GM10266 (cell line): ENCODE measurements at regions not wholly inside any gene's neighbourhood (a gene's known extent, or its start where the extent isn't known, plus 50 kb on each side); places are given as distances from the start of the nearest gene placed in this dataset.

Experiments
- DNase-seq: peaks from one replicate; pipeline ENCODE4 v3.0.0; 2012; ENCODE audit errors: extremely low spot score
- TF ChIP-seq, protein P1 (sequence below): IDR thresholded peaks from 2 replicates; pipeline ENCODE4 v1.5.1; 2012; ENCODE audit warnings: mild to moderate bottlenecking, low read depth; ENCODE audit not compliant: control insufficient read depth, insufficient read depth; ENCODE audit errors: missing control alignments

DNA sequence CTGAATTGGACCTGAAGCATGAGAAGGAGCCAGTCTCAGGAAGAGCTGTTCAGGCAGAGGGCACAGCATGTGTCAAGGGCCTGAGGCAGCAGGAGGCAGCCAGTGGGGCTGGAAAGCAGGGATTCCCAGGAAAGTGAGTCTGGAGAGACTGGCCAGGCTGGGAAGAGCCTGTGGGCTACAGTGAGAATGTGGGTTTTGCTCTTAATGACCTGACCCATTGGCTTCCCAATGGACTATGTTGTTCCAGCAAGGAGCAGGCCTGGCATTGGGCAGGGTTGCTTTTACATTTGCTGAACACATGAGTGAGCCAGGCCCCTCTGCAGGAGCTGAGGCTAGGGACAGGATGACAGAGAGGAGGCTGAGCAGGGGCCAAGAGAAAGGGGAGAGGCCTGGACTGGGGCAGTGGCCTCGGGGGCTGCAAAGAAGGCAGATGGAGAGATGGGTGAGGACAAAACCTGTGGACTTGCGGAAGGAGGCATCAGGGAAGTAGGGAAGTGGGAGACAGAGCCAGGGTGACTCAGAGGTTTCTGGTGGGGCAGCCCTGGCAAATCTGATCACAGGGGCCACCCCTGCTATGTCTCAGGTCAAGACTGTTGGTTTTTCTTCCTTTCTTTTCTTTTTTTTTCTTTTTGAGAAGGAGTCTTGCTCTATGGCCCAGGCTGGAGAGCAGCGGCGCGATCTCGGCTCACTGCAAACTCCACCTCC is 65.9 kb upstream of the NEK6 start:
- TF ChIP-seq, protein P1, sequence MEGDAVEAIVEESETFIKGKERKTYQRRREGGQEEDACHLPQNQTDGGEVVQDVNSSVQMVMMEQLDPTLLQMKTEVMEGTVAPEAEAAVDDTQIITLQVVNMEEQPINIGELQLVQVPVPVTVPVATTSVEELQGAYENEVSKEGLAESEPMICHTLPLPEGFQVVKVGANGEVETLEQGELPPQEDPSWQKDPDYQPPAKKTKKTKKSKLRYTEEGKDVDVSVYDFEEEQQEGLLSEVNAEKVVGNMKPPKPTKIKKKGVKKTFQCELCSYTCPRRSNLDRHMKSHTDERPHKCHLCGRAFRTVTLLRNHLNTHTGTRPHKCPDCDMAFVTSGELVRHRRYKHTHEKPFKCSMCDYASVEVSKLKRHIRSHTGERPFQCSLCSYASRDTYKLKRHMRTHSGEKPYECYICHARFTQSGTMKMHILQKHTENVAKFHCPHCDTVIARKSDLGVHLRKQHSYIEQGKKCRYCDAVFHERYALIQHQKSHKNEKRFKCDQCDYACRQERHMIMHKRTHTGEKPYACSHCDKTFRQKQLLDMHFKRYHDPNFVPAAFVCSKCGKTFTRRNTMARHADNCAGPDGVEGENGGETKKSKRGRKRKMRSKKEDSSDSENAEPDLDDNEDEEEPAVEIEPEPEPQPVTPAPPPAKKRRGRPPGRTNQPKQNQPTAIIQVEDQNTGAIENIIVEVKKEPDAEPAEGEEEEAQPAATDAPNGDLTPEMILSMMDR, result no peak
- DNase-seq, result no peak

DNA sequence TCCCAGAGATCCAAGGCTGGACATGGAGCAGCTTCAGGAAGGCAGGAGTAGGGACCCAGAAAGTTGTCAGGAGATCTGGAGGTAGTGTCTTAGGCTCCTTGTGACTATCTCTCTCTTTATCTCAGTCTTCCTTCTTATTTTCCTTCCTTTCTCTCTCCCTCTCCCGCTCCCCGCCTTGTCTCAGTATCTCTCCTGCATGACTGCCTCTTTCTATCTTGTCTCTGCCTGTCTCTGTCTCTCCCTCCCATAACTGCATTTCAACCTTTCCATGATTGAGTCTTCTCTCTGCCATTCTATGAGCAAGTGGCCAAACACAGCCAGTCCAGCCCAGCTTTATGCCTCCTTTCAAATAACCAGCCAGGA is 61.0 kb upstream of the NEK6 start:
- TF ChIP-seq, protein P1, result no peak
- DNase-seq, result no peak

DNA sequence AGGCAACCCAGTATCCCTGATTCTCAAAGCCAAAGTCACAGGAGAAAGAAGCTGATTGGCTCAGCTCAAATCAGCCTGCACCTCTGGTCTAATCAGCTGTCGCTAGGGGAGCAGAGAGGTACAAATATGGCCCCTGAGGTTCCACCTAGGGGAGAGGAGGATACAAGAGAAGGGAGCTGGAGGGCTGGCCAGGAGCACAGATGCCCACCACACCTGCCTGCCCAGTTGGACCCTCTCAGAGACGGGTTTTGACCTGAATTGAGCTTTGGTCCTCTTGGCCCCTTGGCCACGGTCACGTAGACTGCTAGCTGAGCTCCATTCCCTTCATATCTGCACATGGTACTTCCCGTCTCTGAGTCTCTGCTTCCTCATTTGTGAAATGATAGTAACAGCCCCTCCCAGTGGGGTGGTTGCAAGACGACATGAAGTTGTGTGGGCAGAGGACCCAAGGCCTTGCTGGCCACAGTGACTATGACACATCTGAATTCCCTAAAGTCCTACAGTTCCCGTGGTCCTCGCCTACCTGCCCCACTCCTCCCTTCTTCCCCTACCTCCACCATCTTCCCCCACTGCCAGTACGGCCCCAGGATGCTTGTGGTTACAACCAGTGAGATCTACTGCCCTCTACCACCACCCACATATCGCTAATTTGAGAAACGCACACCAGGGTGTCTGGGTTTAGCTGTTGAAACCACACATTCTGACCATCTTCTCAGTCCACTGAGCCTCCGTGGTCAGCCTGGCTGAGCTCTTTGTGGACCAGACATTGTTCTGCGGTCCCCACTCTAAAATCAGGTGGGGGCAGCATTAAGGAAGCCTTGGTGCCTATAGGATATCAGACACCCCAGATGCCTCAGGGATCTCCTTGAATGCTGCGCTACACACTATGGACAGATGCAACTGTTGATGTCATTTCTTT is 60.3 kb upstream of the NEK6 start:
- peak; percentile 71 for DNase-seq
- TF ChIP-seq, protein P1, result peak; percentile 23

DNA sequence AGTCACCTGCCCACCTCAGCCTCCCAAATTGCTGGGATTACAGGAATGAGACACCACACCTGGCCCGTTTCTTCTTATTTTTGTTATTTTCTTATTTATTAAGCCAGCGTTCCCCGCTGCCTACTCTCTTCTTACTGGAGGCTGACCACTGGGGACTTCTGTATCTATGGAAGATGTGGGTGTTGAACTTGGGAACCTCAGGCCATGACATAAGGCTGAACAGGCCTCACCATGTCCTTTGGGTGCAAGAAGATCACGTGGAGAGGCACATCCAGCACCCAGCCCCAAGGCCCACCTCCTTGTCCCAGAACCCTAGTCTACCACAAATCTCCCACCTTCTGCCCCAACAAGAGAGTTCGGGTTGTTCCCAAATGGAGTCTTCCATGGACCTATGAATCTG is 59.4 kb upstream of the NEK6 start:
- no peak for DNase-seq
- TF ChIP-seq, protein P1, result no peak

DNA sequence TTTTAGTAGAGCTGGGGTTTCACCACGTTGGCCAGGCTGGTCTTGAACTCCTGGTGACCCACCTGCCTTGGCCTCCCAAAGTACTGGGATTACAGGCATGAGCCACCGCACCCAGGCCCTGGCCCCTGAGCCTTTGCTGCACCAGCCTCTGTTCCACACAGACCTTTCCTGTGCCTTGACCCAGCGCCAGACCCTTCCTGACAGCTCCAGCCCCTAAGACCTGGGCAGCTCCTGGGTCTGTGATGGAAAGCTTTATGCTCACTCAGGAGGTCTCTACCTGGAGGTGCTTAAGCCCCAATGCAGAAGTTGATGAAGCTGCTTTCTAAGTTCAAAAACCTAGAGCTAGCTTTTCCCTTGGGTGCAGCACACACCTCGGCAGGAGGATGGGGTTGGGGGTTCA is 58.8 kb upstream of the NEK6 start:
- DNase-seq, result no peak
- TF ChIP-seq, protein P1, result no peak

DNA sequence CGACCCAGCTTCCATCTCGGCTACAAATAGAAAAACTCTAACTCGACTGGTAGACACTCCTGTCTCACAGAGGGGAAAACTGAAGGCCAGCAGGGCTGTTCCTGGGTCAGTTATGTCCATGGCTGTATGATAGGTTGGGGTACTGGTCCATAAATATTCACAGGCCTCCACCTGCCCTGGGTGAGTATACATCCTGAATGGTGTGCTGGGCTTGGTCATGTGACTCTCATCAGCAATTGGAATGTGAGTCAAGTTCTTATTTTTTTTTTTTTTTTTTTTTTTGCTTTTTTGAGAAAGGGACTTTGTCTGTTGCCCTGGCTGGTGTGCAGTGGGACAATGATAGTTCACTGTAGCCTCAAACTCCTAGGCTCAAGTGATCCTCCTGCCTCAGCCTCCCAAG is 58.3 kb upstream of the NEK6 start:
- TF ChIP-seq, protein P1, result no peak

DNA sequence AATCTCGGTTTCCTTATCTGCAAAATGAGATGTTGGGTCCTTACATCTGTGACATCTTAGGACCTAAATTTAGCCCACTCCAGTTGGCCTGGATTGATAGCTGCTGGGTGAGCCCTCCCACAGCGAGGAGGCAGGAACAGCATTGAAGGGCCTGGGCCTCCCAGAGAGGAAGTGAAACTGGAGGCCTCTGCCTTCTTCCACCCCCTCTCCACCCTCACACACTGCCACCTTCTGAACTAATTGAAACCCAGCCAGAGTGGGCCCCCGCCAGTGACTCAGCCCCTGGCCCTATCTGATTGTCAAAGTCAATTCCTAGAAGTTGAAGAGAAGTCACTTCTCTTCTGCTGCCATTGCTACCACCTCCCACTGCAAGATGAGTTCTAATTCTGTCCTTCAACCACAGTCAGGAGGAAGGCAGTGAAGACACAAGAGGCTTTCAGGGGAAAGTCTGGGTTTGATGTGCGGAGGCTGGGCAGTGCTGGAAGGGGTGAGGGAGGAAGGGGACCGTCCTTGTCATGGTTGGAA is 55.2 kb upstream of the NEK6 start:
- TF ChIP-seq, protein P1, result no peak
- peak; percentile 72 for DNase-seq

More for the DNA sequence above, 58.3 kb upstream of the NEK6 start:
- no peak for DNase-seq
